NB4 (cell line): ENCODE measurements at regions not wholly inside any gene's neighbourhood (a gene's known extent, or its start where the extent isn't known, plus 50 kb on each side); places are given as distances from the start of the nearest gene placed in this dataset.
"Not testable (repeated sequence)": the region's sequence is repeated elsewhere in the genome, so short reads cannot be mapped to it uniquely, and the experiment has no call there.

ENCODE experiments used
- DNase-seq: peaks from one replicate; pipeline ENCODE4 v3.0.0; 2010; ENCODE audit warnings: low read depth
- H3K4me3 ChIP-seq: one replicate; pipeline ENCODE4 v1.5.1; 2011; ENCODE audit warnings: mild to moderate bottlenecking, low read depth, low read length, moderate library complexity
- CTCF ChIP-seq: IDR thresholded peaks from one replicate; pipeline ENCODE4 v1.5.1; 2012; ENCODE audit warnings: low read depth, low read length
- MAX ChIP-seq: IDR thresholded peaks from 2 replicates; pipeline ENCODE4 v1.6.1; 2011; ENCODE audit warnings: low read depth, low read length
- MYC ChIP-seq: IDR thresholded peaks from 2 replicates; pipeline ENCODE4 v1.6.1; 2011; ENCODE audit warnings: low read depth, low read length
- POLR2A ChIP-seq: IDR thresholded peaks from 2 replicates; pipeline ENCODE4 v1.6.1; 2011; ENCODE audit warnings: mild to moderate bottlenecking; ENCODE audit not compliant: insufficient read length; ENCODE audit errors: extremely low read depth

GRCh38 chr5:96189028-96189826, 227.6 kb upstream of the ELL2 start:
- no peak overlapping the region for H3K4me3 ChIP-seq
- DNase-seq: no peak
- TF ChIP-seq CTCF (no peak), POLR2A (no peak), MYC (no peak), MAX (no peak)

- DNase-seq: no peak
- TF ChIP-seq CTCF (no peak), POLR2A (no peak), MAX (no peak), MYC (no peak)
- no peak overlapping the region for H3K4me3 ChIP-seq
Measured at GRCh38 chr5:96187309-96188027, 225.8 kb upstream of the ELL2 start.

- H3K4me3 ChIP-seq, DNase-seq: not testable (repeated sequence)
Measured at GRCh38 chr5:96184510-96184909, 222.9 kb upstream of the ELL2 start.

- no peak for DNase-seq
Measured at GRCh38 chr5:96180684-96181435, 219.2 kb upstream of the ELL2 start.

GRCh38 chr5:96177303-96177869, 215.7 kb upstream of the ELL2 start:
- no peak for TF ChIP-seq MYC
- TF ChIP-seq CTCF: no peak
- no peak for TF ChIP-seq POLR2A
- TF ChIP-seq MAX: no peak
- no peak for DNase-seq
- no peak overlapping the region for H3K4me3 ChIP-seq

More at GRCh38 chr5:96180684-96181435, 219.2 kb upstream of the ELL2 start:
- TF ChIP-seq CTCF (no peak), MAX (no peak), POLR2A (no peak), MYC (no peak)
- H3K4me3 ChIP-seq: no peak overlapping the region

GRCh38 chr5:96176022-96176421, 214.4 kb upstream of the ELL2 start:
- TF ChIP-seq MAX: no peak
- TF ChIP-seq MYC: no peak
- no peak for TF ChIP-seq POLR2A
- TF ChIP-seq CTCF: no peak
- H3K4me3 ChIP-seq: no peak overlapping the region
- DNase-seq: no peak
